Suppressor macrophage treated with lipopolysaccharide for 1 hour (primary cell): ENCODE measurements at regions not wholly inside any gene's neighbourhood (a gene's known extent, or its start where the extent isn't known, plus 50 kb on each side); places are given as distances from the start of the nearest gene placed in this dataset.
A peak's percentile ranks its signal among the peaks of the same experiment; 100 is the strongest.

ENCODE experiments used
- DNase-seq, 3 donors: peaks; one replicate each; pipeline ENCODE4 v3.0.0-alpha.2; 2020 to 2022

GRCh38 chr20:1845163-1845523 is 50.1 kb upstream of the SIRPA start:
- DNase-seq = peak in 1 of 3 donors; percentile 45

- DNase-seq = peak; percentile 95 to 98 (median 97)
Measured at GRCh38 chr20:1844325-1845162, 50.7 kb upstream of the SIRPA start.

DNA sequence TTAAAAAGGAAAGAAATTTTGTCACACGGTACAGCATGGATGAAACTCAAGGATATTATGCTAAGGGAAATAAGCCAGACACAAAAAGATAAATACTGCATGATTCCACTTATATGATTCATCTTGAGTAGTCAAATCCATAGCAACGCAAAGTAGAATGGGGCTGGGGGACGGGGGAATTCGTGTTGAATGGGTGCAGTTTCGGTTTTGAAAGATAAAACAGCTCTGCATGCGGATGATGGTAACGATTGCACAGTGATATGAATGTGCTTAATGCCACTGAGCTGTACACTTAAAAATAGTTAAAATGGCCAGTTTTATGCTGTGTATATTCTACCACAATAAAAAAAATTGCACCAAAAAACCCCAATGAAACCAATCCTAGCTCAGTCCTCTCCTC is 52.9 kb upstream of the SIRPA start:
- no peak for DNase-seq

DNA sequence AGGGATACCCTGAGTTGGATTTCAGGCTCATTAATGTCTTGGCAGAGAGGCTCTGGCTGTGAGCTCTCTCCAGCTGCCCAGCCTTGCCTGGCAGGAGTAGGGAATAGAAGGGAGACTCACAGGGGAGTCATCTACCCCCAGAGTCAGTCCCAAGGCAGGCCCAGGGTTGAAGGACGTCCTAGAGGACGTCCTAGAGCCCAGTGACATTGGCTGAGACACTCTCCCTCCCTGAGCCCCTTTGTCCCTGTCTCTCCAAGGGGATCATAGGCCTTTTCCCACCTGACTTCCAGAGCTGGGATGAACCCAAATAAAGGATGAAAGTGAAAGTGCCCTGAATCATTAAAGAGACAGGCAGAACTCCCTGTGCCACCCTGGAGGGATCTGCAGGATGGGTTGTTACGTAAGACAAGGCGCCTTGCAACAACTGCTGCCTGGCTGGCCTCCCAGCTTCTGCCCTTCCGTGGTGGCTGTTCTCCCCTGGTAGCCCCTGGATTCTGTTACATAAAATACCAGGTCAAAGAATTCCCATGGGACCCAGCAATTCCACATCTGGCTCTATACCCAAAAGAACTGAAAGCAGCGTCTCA is 53.6 kb upstream of the SIRPA start:
- peak in 2 of 3 donors; percentile 48 to 59 for DNase-seq

DNA sequence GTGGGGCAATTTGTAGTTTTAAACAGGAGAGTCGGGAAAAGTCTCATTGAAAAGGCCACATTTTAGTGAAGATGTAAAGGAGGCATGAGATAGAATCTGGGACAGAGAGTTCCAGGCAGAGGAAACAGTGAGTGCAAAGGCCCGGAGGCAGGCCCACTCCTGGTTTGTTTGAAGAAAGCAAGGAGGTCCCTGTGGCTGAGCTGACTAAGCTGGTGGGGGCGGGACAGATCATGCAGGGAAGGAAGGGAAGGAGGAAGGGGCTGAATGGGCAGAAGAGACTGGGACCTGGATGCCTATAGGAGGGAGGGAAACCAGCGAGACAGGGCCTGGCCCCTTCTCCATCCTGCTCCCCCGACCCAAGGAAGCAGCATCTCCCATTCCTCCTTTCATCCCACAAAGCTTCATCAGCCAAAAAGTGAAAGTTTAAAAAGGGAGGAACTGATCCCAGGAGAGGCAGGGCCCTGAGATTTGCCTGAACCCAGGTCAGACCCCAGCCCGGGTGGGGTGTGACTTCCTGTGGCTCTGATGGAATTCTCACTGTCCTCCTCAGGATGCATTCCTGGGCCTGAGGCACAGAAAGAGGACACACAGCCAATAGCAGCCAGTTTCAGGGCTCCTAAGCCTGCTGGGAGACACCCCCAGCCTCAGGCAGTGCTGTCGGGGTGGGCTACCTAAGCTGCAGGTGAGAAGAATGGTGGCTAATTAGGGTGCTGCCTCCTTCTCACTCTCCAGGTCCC is 54.2 kb upstream of the SIRPA start:
- DNase-seq = peak; percentile 65 to 74 (median 70)

DNA sequence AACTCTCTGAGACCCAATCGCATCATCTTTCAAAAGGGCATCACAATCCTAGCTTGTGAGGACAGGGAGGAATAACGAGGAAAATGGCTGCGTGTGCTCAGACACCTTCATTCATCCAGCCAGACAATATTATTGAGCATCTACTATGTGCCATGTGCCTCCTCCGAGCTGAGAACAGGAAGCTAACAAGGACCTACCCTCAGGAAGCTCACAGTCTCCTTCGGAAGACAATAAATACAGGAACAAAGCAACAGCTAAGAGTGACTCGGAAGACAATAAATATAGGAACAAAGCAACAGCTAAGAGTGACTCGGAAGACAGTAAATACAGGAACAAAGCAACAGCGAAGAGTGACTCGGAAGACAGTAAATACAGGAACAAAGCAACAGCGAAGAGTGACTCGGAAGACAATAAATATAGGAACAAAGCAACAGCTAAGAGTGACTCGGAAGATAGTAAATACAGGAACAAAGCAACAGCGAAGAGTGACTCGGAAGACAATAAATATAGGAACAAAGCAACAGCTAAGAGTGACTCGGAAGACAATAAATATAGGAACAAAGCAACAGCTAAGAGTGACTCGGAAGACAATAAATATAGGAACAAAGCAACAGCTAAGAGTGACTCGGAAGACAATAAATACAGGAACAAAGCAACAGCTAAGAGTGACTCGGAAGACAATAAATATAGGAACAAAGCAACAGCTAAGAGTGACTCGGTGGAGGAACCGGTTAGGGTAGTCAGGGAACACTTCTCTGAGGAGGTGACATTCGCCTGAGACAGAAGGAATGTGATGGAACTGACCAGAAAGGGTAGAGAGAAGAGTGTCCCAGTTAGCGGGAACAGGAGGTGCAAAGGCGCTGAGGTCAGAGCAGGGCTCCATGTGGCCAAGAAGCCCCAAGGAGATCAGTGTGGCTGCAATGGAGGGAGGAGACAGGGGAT is 55.6 kb upstream of the SIRPA start:
- DNase-seq = peak; percentile 58 to 69 (median 62)

DNA sequence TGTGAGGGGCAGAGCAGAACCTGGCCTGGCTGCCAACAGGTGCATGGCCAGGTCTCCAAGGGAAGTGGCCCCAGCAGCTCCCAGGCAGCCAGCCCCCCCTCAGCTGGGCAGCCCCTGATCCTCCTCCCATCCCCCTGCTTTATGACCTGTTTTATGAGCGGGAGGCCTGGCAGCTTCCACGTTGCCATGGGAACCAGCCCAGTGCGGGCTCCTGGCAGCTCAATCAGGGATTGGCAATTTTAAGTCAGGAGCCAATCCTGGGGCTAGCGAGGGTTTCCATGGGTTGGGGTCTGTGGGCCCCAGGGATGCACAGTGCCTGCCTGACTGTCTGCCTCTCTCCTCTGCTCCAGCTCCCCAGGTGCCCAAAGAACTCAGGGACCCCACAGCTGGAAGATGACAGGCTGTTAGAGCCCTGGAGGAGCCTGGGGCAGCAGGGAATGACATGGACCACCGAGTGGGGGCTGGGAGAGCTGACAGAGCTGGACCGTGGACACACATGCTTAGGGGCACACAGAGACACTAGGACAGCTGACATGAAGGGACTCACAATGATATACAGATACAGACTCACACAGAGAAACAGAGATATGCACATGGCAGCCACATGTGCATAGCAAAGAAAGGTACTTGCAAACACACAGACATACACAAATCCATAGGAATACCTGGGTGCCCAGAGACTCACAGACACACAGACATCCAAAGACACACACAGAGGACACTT is 56.5 kb upstream of the SIRPA start:
- no peak for DNase-seq

DNA sequence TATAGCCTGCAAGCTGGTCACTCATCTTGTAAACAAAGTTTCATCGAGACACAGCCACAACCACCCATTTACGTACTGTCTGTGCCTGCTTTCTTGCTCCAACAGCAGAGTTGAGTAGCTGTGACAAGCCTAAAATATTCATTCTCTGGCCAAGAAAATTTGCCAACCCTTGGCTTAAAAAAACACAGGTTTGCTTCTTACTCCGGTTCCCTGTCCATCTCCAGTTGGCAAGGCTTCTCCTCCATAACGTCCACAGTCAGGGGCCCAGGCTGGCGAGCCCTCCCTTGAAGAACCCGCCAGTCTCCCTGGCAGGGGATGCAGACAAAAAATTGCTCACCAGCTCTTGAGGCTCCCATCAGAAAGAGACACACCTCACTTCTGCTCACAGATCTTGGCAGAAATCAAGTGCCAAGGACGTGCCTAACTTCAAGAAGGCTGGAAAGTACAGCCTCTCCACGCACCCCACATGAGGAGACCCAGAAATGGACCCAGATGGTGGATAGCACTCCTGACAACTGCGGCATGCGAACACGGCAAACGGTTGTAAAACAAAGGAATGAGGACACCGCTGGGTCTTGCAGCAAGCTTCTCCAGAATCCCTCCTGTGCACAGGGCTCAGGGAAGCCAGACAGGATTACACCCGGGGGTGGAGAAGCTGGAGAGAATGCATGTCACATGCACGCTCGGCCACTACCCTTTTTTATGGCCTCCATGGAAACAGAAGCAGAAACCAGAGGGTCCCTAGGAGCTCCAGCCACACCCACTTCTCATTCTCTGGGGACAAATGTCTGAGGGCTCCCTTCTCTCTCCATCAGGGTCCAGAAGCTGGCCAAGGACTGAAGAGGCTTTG is 59.8 kb upstream of the SIRPA start:
- no peak for DNase-seq

GRCh38 chr20:1833728-1834726 is 61.2 kb upstream of the SIRPA start:
- no peak for DNase-seq

DNA sequence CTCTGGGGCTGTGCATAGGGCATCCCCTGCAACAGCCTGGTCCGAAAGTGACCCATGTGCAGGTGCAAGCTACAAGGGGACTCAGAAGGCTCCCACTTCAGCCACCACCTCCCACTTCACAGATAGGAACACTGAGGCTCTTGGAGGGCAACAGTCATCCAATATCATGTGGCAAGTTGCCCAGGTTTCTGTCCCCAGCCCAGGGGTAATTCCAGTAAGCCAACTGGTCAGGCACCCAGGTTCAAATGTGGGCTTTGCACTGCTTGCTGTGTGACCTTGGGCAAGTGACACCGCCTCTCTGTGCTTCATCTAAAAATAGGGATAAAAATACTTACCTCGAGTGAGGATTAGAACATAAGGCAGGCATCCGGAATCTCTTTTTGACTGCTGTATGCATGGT is 62.0 kb upstream of the SIRPA start:
- no peak for DNase-seq

DNA sequence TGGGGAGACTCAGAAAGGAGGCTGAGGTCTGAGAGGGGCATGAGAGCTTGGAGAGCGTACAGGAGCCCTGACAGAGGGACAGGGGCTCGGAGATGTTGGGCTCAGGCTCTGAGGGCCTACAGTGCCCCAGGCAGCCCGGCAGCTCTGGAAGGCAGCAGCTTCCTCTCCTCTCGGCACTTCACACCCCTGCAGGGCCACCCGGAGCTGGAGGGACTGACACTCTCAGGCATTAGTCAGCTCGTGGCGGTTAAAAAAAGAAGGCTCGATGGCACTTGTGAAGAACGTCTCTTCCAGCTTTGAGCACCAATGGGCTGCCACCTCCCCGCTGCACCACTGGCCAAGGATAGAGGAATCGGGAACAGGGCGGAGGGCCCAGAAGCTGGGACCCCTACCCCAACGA is 62.6 kb upstream of the SIRPA start:
- DNase-seq = peak in 2 of 3 donors; percentile 61 to 69

DNA sequence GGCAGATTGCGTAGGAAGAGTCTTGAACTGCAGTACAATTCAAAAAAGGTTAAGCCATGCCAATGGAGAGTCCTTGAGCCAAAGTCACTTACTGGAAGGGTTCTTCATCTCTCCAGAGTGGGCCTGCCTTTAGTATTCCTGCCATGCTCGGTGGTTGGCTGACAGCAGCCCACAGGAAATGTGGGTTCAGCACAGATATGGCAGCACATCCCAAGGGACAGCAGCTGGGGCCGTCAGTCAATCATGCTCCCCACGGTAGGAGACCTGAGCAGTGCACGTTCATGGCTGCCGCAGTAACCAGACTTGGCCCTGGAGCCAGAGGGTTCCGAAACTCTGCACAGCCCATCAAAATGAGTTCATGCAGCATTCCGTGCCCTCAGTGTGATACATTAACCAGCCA is 63.6 kb upstream of the SIRPA start:
- DNase-seq = no peak

DNA sequence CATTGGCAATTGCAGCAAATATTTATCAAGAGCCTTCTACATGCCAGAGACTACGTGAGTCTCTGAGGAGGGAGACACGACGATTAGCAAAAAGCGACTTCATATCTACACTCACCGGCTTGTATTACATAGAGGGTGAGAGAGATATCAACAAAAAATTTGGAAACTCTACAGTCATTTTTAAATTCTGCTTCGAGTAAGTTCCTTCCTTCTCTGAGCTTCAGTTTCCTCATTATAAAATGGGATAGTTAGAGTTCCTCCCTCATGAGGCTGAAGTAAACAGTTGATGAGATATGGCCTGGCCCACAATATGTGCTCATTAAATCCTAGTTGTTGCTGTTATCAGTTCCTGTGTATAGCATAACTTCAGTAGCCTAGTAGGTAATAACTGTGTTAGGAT is 64.1 kb upstream of the SIRPA start:
- DNase-seq = peak in 2 of 3 donors; percentile 50 to 52

DNA sequence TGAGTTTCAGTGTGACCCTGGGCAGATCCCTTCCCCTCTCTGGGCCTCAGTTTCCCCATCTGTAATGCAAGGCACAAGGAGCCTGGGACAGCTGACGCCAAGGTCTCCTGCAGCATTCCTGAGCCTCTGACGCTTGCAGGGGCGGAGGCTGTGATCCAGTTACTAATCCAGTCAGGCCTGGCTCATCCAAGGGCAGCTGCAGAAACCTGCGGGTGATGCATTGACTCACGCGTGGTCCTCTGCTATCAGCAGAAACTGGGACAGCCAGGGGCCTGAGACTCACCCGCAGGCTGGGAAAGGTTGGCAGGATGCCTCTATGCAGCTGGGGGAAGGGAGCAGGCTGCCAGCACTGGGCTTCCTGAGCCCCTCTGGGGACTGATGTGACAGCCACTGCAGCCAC is 65.0 kb upstream of the SIRPA start:
- no peak for DNase-seq

GRCh38 chr20:1829531-1829930 is 65.7 kb upstream of the SIRPA start:
- DNase-seq = no peak

GRCh38 chr20:1828786-1829131 is 66.4 kb upstream of the SIRPA start:
- no peak for DNase-seq

- peak; percentile 54 to 59 (median 55) for DNase-seq
Measured at GRCh38 chr20:1827974-1828785, 67.0 kb upstream of the SIRPA start.

DNA sequence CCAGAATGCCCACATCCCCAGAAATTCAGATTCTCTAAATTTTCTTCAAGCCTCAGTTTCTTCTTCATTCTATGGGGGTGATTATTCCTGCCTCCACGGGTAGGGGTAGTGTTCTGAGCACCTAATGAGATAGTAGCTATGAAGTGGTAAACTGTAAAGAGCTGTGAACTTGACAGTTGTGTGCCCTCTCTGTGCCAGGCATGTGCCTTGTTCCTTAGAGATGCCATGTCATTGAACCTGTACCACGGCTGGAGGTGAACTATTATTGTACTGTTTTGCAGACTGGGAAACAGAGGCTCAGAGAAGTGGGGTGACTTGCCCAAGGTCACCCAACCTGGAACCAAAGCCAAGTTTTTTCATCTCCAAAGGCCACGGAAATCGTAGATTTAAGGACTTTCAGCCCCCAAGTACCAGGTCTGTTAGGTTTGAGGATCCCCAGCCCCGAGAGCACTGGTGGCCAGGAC is 67.7 kb upstream of the SIRPA start:
- no peak for DNase-seq

DNA sequence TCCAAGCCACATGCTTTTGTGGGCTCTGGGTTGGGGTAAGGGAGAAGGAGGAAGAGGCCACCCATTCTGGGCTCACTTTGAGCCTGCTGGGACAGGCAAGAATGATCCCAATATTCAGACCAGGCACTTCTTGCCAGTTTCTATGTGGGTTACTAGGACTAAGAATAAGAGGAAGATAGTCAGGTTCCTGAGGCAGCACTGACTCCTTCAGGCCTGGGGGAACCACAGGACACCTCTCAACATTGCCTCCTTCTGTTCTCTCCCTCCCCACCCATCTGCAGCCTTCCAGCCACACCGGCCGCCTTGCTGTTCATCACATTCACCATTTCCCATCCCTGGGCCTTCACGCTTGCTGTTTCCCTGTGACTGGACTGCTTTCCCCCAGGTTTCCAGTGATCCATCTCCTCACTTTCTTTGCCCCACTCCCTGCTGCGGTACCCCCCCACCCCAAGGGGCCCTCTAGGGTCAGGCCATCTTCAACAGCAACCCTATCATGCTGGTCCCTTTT is 69.2 kb upstream of the SIRPA start:
- DNase-seq = peak in 1 of 3 donors; percentile 46
